GM23338 (cell line): ENCODE measurements at regions not wholly inside any gene's neighbourhood (a gene's known extent, or its start where the extent isn't known, plus 50 kb on each side); places are given as distances from the start of the nearest gene placed in this dataset.

Source experiments
- ATAC-seq: fragments of 200-7000 bp; cut with Tn5 transposase; 3 replicates; pipeline ENCODE4 v1.9.1; 2020
- DNase-seq: peaks from one replicate; pipeline ENCODE4 v3.0.0-alpha.2; 2015; ENCODE audit warnings: low spot score
- H2AFZ ChIP-seq: fragments of 200-600 bp; sonication (generic); 2 replicates; pipeline ENCODE4 v1.8.0; 2016; ENCODE audit warnings: antibody characterized with exemption, mild to moderate bottlenecking, moderate library complexity
- H3F3A ChIP-seq: fragments of 200-600 bp; sonication (generic); replicated peaks from 2 replicates; pipeline ENCODE4 v1.8.0; 2017; ENCODE audit warnings: antibody characterized with exemption, mixed run types, low read depth
- H3K27ac ChIP-seq: fragments of 200-600 bp; sonication (generic); 2 replicates; pipeline ENCODE4 v1.6.1; 2016; ENCODE audit warnings: low read depth
- H3K27me3 ChIP-seq: fragments of 200-600 bp; sonication (generic); 2 replicates; pipeline ENCODE4 v1.8.0; 2016; ENCODE audit warnings: mild to moderate bottlenecking, mixed run types, moderate library complexity; ENCODE audit not compliant: insufficient read depth
- H3K36me3 ChIP-seq: fragments of 200-600 bp; sonication (generic); 2 replicates; pipeline ENCODE4 v1.8.0; 2016; ENCODE audit warnings: mild to moderate bottlenecking; ENCODE audit not compliant: insufficient read depth
- H3K4me1 ChIP-seq: fragments of 200-600 bp; sonication (generic); 2 replicates; pipeline ENCODE4 v1.8.0; 2016; ENCODE audit warnings: mild to moderate bottlenecking, moderate library complexity; ENCODE audit not compliant: insufficient read depth
- H3K4me2 ChIP-seq: fragments of 200-600 bp; sonication (generic); 2 replicates; pipeline ENCODE4 v1.7.1; 2017; ENCODE audit warnings: mixed run types
- H3K4me3 ChIP-seq: fragments of 200-600 bp; sonication (generic); 2 replicates; pipeline ENCODE4 v1.6.1; 2016; ENCODE audit warnings: mixed run types
- H3K79me2 ChIP-seq: fragments of 200-600 bp; sonication (generic); replicated peaks from 2 replicates; pipeline ENCODE4 v1.8.0; 2017; ENCODE audit warnings: mild to moderate bottlenecking; ENCODE audit not compliant: insufficient read depth
- H3K9me2 ChIP-seq: fragments of 200-600 bp; sonication (generic); 2 replicates; pipeline ENCODE4 v1.8.0; 2017; ENCODE audit not compliant: insufficient read depth
- H4K20me1 ChIP-seq: fragments of 200-600 bp; sonication (generic); replicated peaks from 2 replicates; pipeline ENCODE4 v1.8.0; 2017; ENCODE audit warnings: mild to moderate bottlenecking; ENCODE audit not compliant: insufficient read depth
- H3K27ac Mint-ChIP-seq: 2 replicates; pipeline ENCODE4 v1.8.0; 2020; ENCODE audit warnings: inconsistent platforms, mild to moderate bottlenecking, moderate library complexity, mixed read lengths
- H3K27me3 Mint-ChIP-seq: 3 replicates; pipeline ENCODE4 v1.8.0; 2022; ENCODE audit warnings: low read depth, mild to moderate bottlenecking, moderate library complexity, mixed read lengths, inconsistent platforms; ENCODE audit not compliant: insufficient read depth, poor library complexity
- H3K36me3 Mint-ChIP-seq: 3 replicates; pipeline ENCODE4 v1.8.0; 2021; ENCODE audit warnings: low read depth, mild to moderate bottlenecking, inconsistent platforms, moderate library complexity, mixed read lengths
- H3K4me1 Mint-ChIP-seq: 3 replicates; pipeline ENCODE4 v1.8.0; 2020; ENCODE audit warnings: mild to moderate bottlenecking, inconsistent platforms, mixed read lengths
- H3K4me3 Mint-ChIP-seq: 3 replicates; pipeline ENCODE4 v1.8.0; 2021; ENCODE audit warnings: moderate library complexity, mild to moderate bottlenecking, inconsistent platforms, mixed read lengths
- H3K9me3 Mint-ChIP-seq: 3 replicates; pipeline ENCODE4 v1.8.0; 2020; ENCODE audit warnings: moderate library complexity, mild to moderate bottlenecking, inconsistent platforms, mixed read lengths
- CTCF ChIP-seq, 2 experiments: fragments of 200-600 bp in 1 of 2; sonication (generic) in 1 of 2; conservative IDR thresholded peaks; 2 replicates each; pipeline versions ENCODE4 v1.5.1 to v1.6.1; 2016 to 2017; ENCODE audit warnings: antibody characterized with exemption in 2 of 2, low read depth in 2 of 2, mild to moderate bottlenecking in 2 of 2, moderate library complexity in 1 of 2
- EZH2 ChIP-seq: fragments of 200-600 bp; sonication (generic); IDR thresholded peaks from one replicate; pipeline ENCODE4 v1.8.0; 2017; ENCODE audit warnings: antibody characterized with exemption, mild to moderate bottlenecking, low read depth; ENCODE audit not compliant: unreplicated experiment
- EZH2phosphoT487 ChIP-seq: fragments of 200-600 bp; sonication (generic); IDR thresholded peaks from one replicate; pipeline ENCODE4 v1.8.1; 2018; ENCODE audit warnings: antibody characterized with exemption; ENCODE audit not compliant: unreplicated experiment
- JUNB ChIP-seq: IDR thresholded peaks from one replicate; pipeline ENCODE4 v1.6.1; 2016; ENCODE audit warnings: antibody characterized with exemption; ENCODE audit not compliant: unreplicated experiment
- NANOG ChIP-seq: IDR thresholded peaks from 2 replicates; pipeline ENCODE4 v1.6.1; 2016; ENCODE audit warnings: antibody characterized with exemption, borderline replicate concordance
- POLR2AphosphoS5 ChIP-seq: IDR thresholded peaks from 2 replicates; pipeline ENCODE4 v1.6.1; 2016; ENCODE audit warnings: antibody characterized with exemption, low read depth
- STAT1 ChIP-seq: IDR thresholded peaks from one replicate; pipeline ENCODE4 v1.6.1; 2016; ENCODE audit warnings: antibody characterized with exemption; ENCODE audit not compliant: unreplicated experiment
- ZNF114 ChIP-seq: fragments of 250-450 bp; sonication (Bioruptor Pico); IDR thresholded peaks from 2 replicates; pipeline ENCODE4 v1.5.0; 2020; ENCODE audit warnings: mild to moderate bottlenecking, moderate library complexity
- ZNF331 ChIP-seq: fragments of 250-450 bp; sonication (Bioruptor Pico); IDR thresholded peaks from 2 replicates; pipeline ENCODE4 v1.5.0; 2020; ENCODE audit warnings: low read depth, mild to moderate bottlenecking, moderate library complexity
- TF ChIP-seq, protein P1 (sequence below): IDR thresholded peaks from one replicate; pipeline ENCODE4 v1.6.1; 2018; ENCODE audit warnings: antibody characterized with exemption; ENCODE audit not compliant: unreplicated experiment
- TF ChIP-seq, protein P2 (sequence below): IDR thresholded peaks from 2 replicates; pipeline ENCODE4 v1.6.1; 2016; ENCODE audit warnings: antibody characterized with exemption

DNA sequence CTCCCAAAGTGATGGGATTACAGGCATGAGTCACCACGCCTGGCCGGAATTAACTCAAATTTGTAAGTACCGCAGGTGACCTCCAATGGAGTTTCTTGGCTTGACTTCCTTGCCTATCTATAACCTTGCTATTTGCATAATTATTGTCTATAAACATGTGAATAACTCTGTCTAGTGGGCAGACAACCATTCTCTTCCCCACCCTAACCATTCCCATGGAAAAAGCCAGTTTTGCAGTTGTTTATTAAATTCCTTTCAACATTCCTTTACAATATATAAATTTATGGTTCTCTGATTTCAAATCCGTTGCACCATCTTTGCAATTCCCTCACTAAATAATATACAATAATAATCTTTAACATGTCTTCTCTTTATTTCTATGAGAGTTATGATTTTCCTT is 61.0 kb upstream of the ZDHHC17 start (continued):
- TF ChIP-seq NANOG: no peak
- no peak for TF ChIP-seq CTCF (conservative IDR thresholded peaks at IDR 0.05; ENCODE audit: low read depth in 2 of 2)
- no peak for TF ChIP-seq JUNB
- TF ChIP-seq, protein P1, sequence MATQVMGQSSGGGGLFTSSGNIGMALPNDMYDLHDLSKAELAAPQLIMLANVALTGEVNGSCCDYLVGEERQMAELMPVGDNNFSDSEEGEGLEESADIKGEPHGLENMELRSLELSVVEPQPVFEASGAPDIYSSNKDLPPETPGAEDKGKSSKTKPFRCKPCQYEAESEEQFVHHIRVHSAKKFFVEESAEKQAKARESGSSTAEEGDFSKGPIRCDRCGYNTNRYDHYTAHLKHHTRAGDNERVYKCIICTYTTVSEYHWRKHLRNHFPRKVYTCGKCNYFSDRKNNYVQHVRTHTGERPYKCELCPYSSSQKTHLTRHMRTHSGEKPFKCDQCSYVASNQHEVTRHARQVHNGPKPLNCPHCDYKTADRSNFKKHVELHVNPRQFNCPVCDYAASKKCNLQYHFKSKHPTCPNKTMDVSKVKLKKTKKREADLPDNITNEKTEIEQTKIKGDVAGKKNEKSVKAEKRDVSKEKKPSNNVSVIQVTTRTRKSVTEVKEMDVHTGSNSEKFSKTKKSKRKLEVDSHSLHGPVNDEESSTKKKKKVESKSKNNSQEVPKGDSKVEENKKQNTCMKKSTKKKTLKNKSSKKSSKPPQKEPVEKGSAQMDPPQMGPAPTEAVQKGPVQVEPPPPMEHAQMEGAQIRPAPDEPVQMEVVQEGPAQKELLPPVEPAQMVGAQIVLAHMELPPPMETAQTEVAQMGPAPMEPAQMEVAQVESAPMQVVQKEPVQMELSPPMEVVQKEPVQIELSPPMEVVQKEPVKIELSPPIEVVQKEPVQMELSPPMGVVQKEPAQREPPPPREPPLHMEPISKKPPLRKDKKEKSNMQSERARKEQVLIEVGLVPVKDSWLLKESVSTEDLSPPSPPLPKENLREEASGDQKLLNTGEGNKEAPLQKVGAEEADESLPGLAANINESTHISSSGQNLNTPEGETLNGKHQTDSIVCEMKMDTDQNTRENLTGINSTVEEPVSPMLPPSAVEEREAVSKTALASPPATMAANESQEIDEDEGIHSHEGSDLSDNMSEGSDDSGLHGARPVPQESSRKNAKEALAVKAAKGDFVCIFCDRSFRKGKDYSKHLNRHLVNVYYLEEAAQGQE: no peak
- TF ChIP-seq EZH2phosphoT487: no peak
- TF ChIP-seq ZNF114 (CRISPR knock-in tag): no peak
- TF ChIP-seq EZH2: no peak
- TF ChIP-seq, protein P2, sequence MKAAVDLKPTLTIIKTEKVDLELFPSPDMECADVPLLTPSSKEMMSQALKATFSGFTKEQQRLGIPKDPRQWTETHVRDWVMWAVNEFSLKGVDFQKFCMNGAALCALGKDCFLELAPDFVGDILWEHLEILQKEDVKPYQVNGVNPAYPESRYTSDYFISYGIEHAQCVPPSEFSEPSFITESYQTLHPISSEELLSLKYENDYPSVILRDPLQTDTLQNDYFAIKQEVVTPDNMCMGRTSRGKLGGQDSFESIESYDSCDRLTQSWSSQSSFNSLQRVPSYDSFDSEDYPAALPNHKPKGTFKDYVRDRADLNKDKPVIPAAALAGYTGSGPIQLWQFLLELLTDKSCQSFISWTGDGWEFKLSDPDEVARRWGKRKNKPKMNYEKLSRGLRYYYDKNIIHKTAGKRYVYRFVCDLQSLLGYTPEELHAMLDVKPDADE: no peak
- no peak for TF ChIP-seq ZNF331 (CRISPR knock-in tag)

- no peak for TF ChIP-seq POLR2AphosphoS5
- TF ChIP-seq ZNF114 (CRISPR knock-in tag): no peak
- no peak for TF ChIP-seq EZH2
- TF ChIP-seq STAT1: no peak
- TF ChIP-seq, protein P2: no peak
- Histone ChIP-seq H3K4me1 (no peaks in the 10 kb centered on the region), H3K9me2 (no peaks in the 10 kb centered on the region), H3K79me2 (no peaks in the 10 kb centered on the region), H3K4me2 (no peak overlapping the region), H2AFZ (no peak overlapping the region), H4K20me1 (no peaks in the 10 kb centered on the region), H3K36me3 (no peaks in the 10 kb centered on the region), H3K27ac (no peak overlapping the region), H3K4me3 (no peak overlapping the region), H3K27me3 (no peaks in the 10 kb centered on the region), H3F3A (no peaks in the 10 kb centered on the region)
- Mint-ChIP-seq H3K27ac (no peak overlapping the region), H3K4me1 (peaks cover 6% of the 10 kb centered on the region), H3K27me3 (peaks cover 5% of the 10 kb centered on the region), H3K4me3 (no peak overlapping the region), H3K9me3 (no peaks in the 10 kb centered on the region; the same call in 2 of the 3 replicates), H3K36me3 (no peaks in the 10 kb centered on the region)
- ATAC-seq: no peak
- DNase-seq: no peak
Observed at GRCh38 chr12:76704693-76705092, 59.2 kb upstream of the ZDHHC17 start.
